A549 (cell line): ENCODE measurements at regions not wholly inside any gene's neighbourhood (a gene's known extent, or its start where the extent isn't known, plus 50 kb on each side); places are given as distances from the start of the nearest gene placed in this dataset.

ENCODE experiments used
- ATAC-seq, 2 experiments: fragments of 200-7000 bp in 1 of 2; fragments of >200 bp in 1 of 2; cut with Nextera tagmentation in 1 of 2; cut with Tn5 transposase in 1 of 2; 3 replicates each; pipeline versions ENCODE4 v1.8.0 to v1.9.1; 2018 to 2020; ENCODE audit warnings: mild to moderate bottlenecking in 1 of 2, moderate library complexity in 1 of 2
- CTCF ChIA-PET: fragments of 300-600 bp; sonication (Branson Sonifier 250); formaldehyde crosslinking; extraction: SDS; loops from one replicate; lab custom pipeline; 2021; ENCODE audit warnings: antibody characterized with exemption, inconsistent platforms; lab: Yijun Ruan, JAX
- POLR2A ChIA-PET: fragments of 350-600 bp; formaldehyde crosslinking; extraction: SDS; loops from one replicate; lab custom pipeline; 2021; ENCODE audit warnings: antibody characterized with exemption, inconsistent platforms; lab: Yijun Ruan, JAX
- DNase-seq, 2 experiments: peaks; one replicate each; pipeline versions ENCODE4 v3.0.0 to v3.0.0-alpha.2; 2011 to 2016; ENCODE audit warnings: low read depth in 1 of 2, low spot score in 1 of 2
- FAIRE-seq: peaks from 2 replicates; lab custom pipeline; 2011; peaks lifted over from hg19 to GRCh38; lab: Jason Lieb, UNC
- H3K27ac ChIP-seq, 2 experiments: fragments of >200 bp; sonication (Bioruptor Twin); formaldehyde crosslinking; 3 replicates each; pipeline ENCODE4 v1.5.1; 2016 to 2017
- H3K4me1 ChIP-seq: fragments of >200 bp; sonication (Bioruptor Twin); formaldehyde crosslinking; 3 replicates; pipeline ENCODE4 v1.6.1; 2016
- H3K4me2 ChIP-seq: fragments of >200 bp; sonication (Bioruptor Twin); formaldehyde crosslinking; 3 replicates; pipeline ENCODE4 v1.6.1; 2016
- H3K4me3 ChIP-seq: fragments of >200 bp; sonication (Bioruptor Twin); formaldehyde crosslinking; 3 replicates; pipeline ENCODE4 v1.5.1; 2016
- H3K9me3 ChIP-seq: fragments of >200 bp; sonication (Bioruptor Twin); formaldehyde crosslinking; 3 replicates; pipeline ENCODE4 v1.6.1; 2016
- BHLHE40 ChIP-seq: IDR thresholded peaks from 2 replicates; pipeline ENCODE4 v1.6.1; 2012; ENCODE audit warnings: low read depth, low read length, inconsistent platforms
- CBX2 ChIP-seq: fragments of 200-600 bp; sonication (generic); IDR thresholded peaks from 2 replicates; pipeline ENCODE4 v1.6.1; 2016; ENCODE audit warnings: low read depth, mild to moderate bottlenecking, borderline replicate concordance
- EHF ChIP-seq: fragments of 250-450 bp; sonication (Bioruptor Pico); IDR thresholded peaks from 2 replicates; pipeline ENCODE4 v1.5.0; 2020; ENCODE audit warnings: mild to moderate bottlenecking
- ELK1 ChIP-seq: fragments of 150-350 bp; IDR thresholded peaks from 2 replicates; pipeline ENCODE4 v1.6.1; 2014; ENCODE audit warnings: low read depth, mild to moderate bottlenecking, low read length
- EP300 ChIP-seq, 2 experiments: fragments of >200 bp; sonication (Bioruptor Twin); formaldehyde crosslinking; IDR thresholded peaks; 2 replicates in 1 of 2; 3 replicates in 1 of 2; pipeline ENCODE4 v1.6.1; 2016 to 2017
- ESRRA ChIP-seq: fragments of 150-350 bp; IDR thresholded peaks from 2 replicates; pipeline ENCODE4 v1.6.1; 2014; ENCODE audit warnings: mild to moderate bottlenecking, low read length, borderline replicate concordance
- FOSB ChIP-seq: fragments of 250-450 bp; sonication (Bioruptor Pico); IDR thresholded peaks from 2 replicates; pipeline ENCODE4 v1.5.0; 2020; ENCODE audit warnings: mild to moderate bottlenecking, moderate library complexity
- FOXS1 ChIP-seq: fragments of 250-450 bp; sonication (Bioruptor Pico); IDR thresholded peaks from 2 replicates; pipeline ENCODE4 v1.5.0; 2020; ENCODE audit warnings: mild to moderate bottlenecking, moderate library complexity
- HES2 ChIP-seq: fragments of >200 bp; sonication (Bioruptor Twin); formaldehyde crosslinking; IDR thresholded peaks from 2 replicates; pipeline ENCODE4 v1.6.1; 2016
- HEYL ChIP-seq: fragments of 250-450 bp; sonication (Bioruptor Pico); IDR thresholded peaks from 2 replicates; pipeline ENCODE4 v1.8.0; 2021; ENCODE audit warnings: mild to moderate bottlenecking, moderate library complexity
- HMGXB4 ChIP-seq: fragments of 250-450 bp; sonication (Bioruptor Pico); IDR thresholded peaks from 2 replicates; pipeline ENCODE4 v1.5.0; 2021; ENCODE audit warnings: mild to moderate bottlenecking, moderate library complexity, borderline replicate concordance
- HOXA7 ChIP-seq: fragments of 250-450 bp; sonication (Bioruptor Pico); IDR thresholded peaks from 2 replicates; pipeline ENCODE4 v1.5.0; 2020; ENCODE audit warnings: mild to moderate bottlenecking, moderate library complexity
- JUN ChIP-seq, 2 experiments: fragments of >200 bp; sonication (Bioruptor Twin); formaldehyde crosslinking; IDR thresholded peaks; 2 replicates in 1 of 2; 3 replicates in 1 of 2; pipeline ENCODE4 v1.6.1; 2016 to 2017
- MAFK ChIP-seq: fragments of 450-650 bp; IDR thresholded peaks from 2 replicates; pipeline ENCODE4 v1.6.1; 2014; ENCODE audit not compliant: partially characterized antibody
- MAX ChIP-seq: IDR thresholded peaks from 2 replicates; pipeline ENCODE4 v1.6.1; 2012
- MYC ChIP-seq: IDR thresholded peaks from 2 replicates; pipeline ENCODE4 v1.6.1; 2012; ENCODE audit warnings: mild to moderate bottlenecking, inconsistent platforms, low read length, improper control_type of control experiment, borderline replicate concordance
- NFE2L2 ChIP-seq: fragments of 150-350 bp; conservative IDR thresholded peaks from 2 replicates; pipeline ENCODE4 v1.6.1; 2014; ENCODE audit warnings: low read length
- PBX3 ChIP-seq: IDR thresholded peaks from 2 replicates; pipeline ENCODE4 v1.6.1; 2012
- PHF8 ChIP-seq: fragments of 200-600 bp; sonication (generic); IDR thresholded peaks from 2 replicates; pipeline ENCODE4 v1.6.1; 2016; ENCODE audit warnings: low read depth, mild to moderate bottlenecking, antibody characterized with exemption, moderate library complexity, borderline replicate concordance
- POLR2A ChIP-seq: IDR thresholded peaks from 2 replicates; pipeline ENCODE4 v1.6.1; 2012; ENCODE audit warnings: mild to moderate bottlenecking, low read length
- POLR2AphosphoS2 ChIP-seq: conservative IDR thresholded peaks from 2 replicates; pipeline ENCODE4 v1.6.1; 2012; ENCODE audit warnings: low read length, improper control_type of control experiment, inconsistent platforms
- REST ChIP-seq: fragments of 200-600 bp; sonication (generic); IDR thresholded peaks from 2 replicates; pipeline ENCODE4 v1.6.1; 2016; ENCODE audit warnings: antibody characterized with exemption, mild to moderate bottlenecking, moderate library complexity
- RFX5 ChIP-seq: fragments of 450-650 bp; IDR thresholded peaks from 2 replicates; pipeline ENCODE4 v1.7.1; 2014; ENCODE audit warnings: antibody characterized with exemption, mild to moderate bottlenecking, moderate library complexity
- RNF2 ChIP-seq: fragments of 200-600 bp; sonication (generic); IDR thresholded peaks from 2 replicates; pipeline ENCODE4 v1.6.1; 2016; ENCODE audit warnings: low read depth, mild to moderate bottlenecking, antibody characterized with exemption, moderate library complexity, borderline replicate concordance
- SMC3 ChIP-seq: fragments of >200 bp; sonication (Bioruptor Twin); formaldehyde crosslinking; IDR thresholded peaks from 3 replicates; pipeline ENCODE4 v1.6.1; 2018; ENCODE audit warnings: inconsistent platforms
- TP53 ChIP-seq: fragments of 250-450 bp; sonication (Bioruptor Pico); IDR thresholded peaks from 2 replicates; pipeline ENCODE4 v1.5.0; 2021; ENCODE audit warnings: mild to moderate bottlenecking, moderate library complexity
- ZFP36 ChIP-seq: fragments of 450-650 bp; IDR thresholded peaks from 2 replicates; pipeline ENCODE4 v1.6.1; 2014; ENCODE audit warnings: borderline replicate concordance; ENCODE audit not compliant: partially characterized antibody
- ZSCAN20 ChIP-seq: fragments of 250-450 bp; sonication (Bioruptor Pico); IDR thresholded peaks from 2 replicates; pipeline ENCODE4 v1.8.0; 2022; ENCODE audit warnings: mild to moderate bottlenecking, moderate library complexity
- WGBS: methylation state at CpG from one replicate; pipeline ENCODE4 v1.1.6; 2017; ENCODE audit errors: missing lambda C conversion rate; 5-methylcytosine and 5-hydroxymethylcytosine counted together

- WGBS: 49% methylated on average over 2 of the region's 2 CpGs
- Histone ChIP-seq H3K4me2 (no peak overlapping the region), H3K27ac (no peak overlapping the region), H3K4me3 (no peak overlapping the region), H3K4me1 (no peaks in the 10 kb centered on the region), H3K9me3 (no peaks in the 10 kb centered on the region)
- TF ChIP-seq ZSCAN20 (CRISPR knock-in tag) (no peak), HOXA7 (no peak), ZFP36 (no peak), TP53 (CRISPR knock-in tag) (no peak), BHLHE40 (no peak), CBX2 (no peak), PHF8 (no peak)
- FAIRE-seq (no peak), DNase-seq (no peak), ATAC-seq (no peak)
- ChIA-PET CTCF (no interaction called here), POLR2A (no interaction called here)
Measured at GRCh38 chr3:65037861-65038260, 350.1 kb upstream of the ADAMTS9 start.

- WGBS: 68% methylated on average over 2 of the region's 2 CpGs
- H3K4me2 ChIP-seq: no peak overlapping the region
- FAIRE-seq: no peak
- ChIA-PET POLR2A (no interaction called here), CTCF (no interaction called here)
- no peaks in the 10 kb centered on the region for H3K4me1 ChIP-seq
- no peak overlapping the region for H3K4me3 ChIP-seq
- no peak for DNase-seq
- no peak for ATAC-seq
- H3K27ac ChIP-seq: no peak overlapping the region
- TF ChIP-seq SMC3 (no peak), POLR2A (no peak), MAX (no peak), ZFP36 (no peak), JUN (IDR thresholded peaks at IDR 0.05) (no peak), MYC (no peak), NFE2L2 (no peak), RFX5 (no peak), EP300 (IDR thresholded peaks at IDR 0.05) (no peak), POLR2AphosphoS2 (no peak), HEYL (CRISPR knock-in tag) (no peak), BHLHE40 (no peak), REST (no peak), HOXA7 (no peak), PBX3 (no peak)
- TF ChIP-seq, all 56 proteins: peak for 0
- H3K9me3 ChIP-seq: no peaks in the 10 kb centered on the region
Measured at GRCh38 chr3:65035246-65035645, 347.4 kb upstream of the ADAMTS9 start.

- POLR2A ChIA-PET: no interaction called here
- FAIRE-seq (no peak), DNase-seq (no peak)
- H3K27ac ChIP-seq: no peak overlapping the region
- CTCF ChIA-PET: no interaction called here
- no peak overlapping the region for H3K4me3 ChIP-seq
- no peaks in the 10 kb centered on the region for H3K9me3 ChIP-seq
- WGBS: 62% methylated on average over 2 of the region's 2 CpGs
- H3K4me2 ChIP-seq: no peak overlapping the region
- TF ChIP-seq ELK1 (no peak), HEYL (CRISPR knock-in tag) (no peak), EHF (CRISPR knock-in tag) (no peak), ESRRA (no peak), HMGXB4 (CRISPR knock-in tag) (no peak), FOXS1 (CRISPR knock-in tag) (no peak), MAFK (no peak), HES2 (no peak), RNF2 (no peak), FOSB (CRISPR knock-in tag) (no peak)
- TF ChIP-seq, all 56 proteins: peak for 0
- no peaks in the 10 kb centered on the region for H3K4me1 ChIP-seq
- ATAC-seq: no peak
Measured at GRCh38 chr3:65033576-65033975, 345.8 kb upstream of the ADAMTS9 start.
